GM06990 (cell line): ENCODE measurements at regions not wholly inside any gene's neighbourhood (a gene's known extent, or its start where the extent isn't known, plus 50 kb on each side); places are given as distances from the start of the nearest gene placed in this dataset.

Source experiments
- DNase-seq: peaks from one replicate; pipeline ENCODE4 v3.0.0-alpha.2; 2011; ENCODE audit not compliant: insufficient read length; ENCODE audit errors: extremely low read depth
- H3K27me3 ChIP-seq: replicated peaks from 2 replicates; pipeline ENCODE4 v1.6.0; 2011; ENCODE audit warnings: low read length; ENCODE audit not compliant: control insufficient read depth, insufficient read depth
- H3K36me3 ChIP-seq: 2 replicates; pipeline ENCODE4 v1.5.1; 2011; ENCODE audit warnings: low read length; ENCODE audit not compliant: control insufficient read depth, insufficient read depth
- H3K4me3 ChIP-seq: replicated peaks from 2 replicates; pipeline ENCODE4 v1.5.1; 2011; ENCODE audit warnings: low read depth, mild to moderate bottlenecking, control low read depth, low read length
- CTCF ChIP-seq: IDR thresholded peaks from 2 replicates; pipeline ENCODE4 v1.5.1; 2011; ENCODE audit warnings: low read length, control low read depth, mild to moderate bottlenecking, inconsistent platforms; ENCODE audit not compliant: insufficient read depth, poor library complexity, severe bottlenecking

- Histone ChIP-seq H3K36me3 (no peaks in the 10 kb centered on the region), H3K4me3 (no peak overlapping the region), H3K27me3 (no peaks in the 10 kb centered on the region)
- no peak for DNase-seq
- TF ChIP-seq CTCF: no peak
Observed at GRCh38 chr3:118445036-118445435, 589.6 kb downstream of the IGSF11 start.

GRCh38 chr3:118447339-118447738 is 587.3 kb downstream of the IGSF11 start:
- Histone ChIP-seq H3K36me3 (no peaks in the 10 kb centered on the region), H3K4me3 (no peak overlapping the region), H3K27me3 (no peaks in the 10 kb centered on the region)
- no peak for DNase-seq
- no peak for TF ChIP-seq CTCF

GRCh38 chr3:118466795-118467330 is 567.8 kb downstream of the IGSF11 start:
- Histone ChIP-seq H3K36me3 (no peaks in the 10 kb centered on the region), H3K27me3 (no peaks in the 10 kb centered on the region), H3K4me3 (no peak overlapping the region)
- DNase-seq: no peak
- TF ChIP-seq CTCF: no peak

GRCh38 chr3:118468801-118469200 is 565.8 kb downstream of the IGSF11 start:
- TF ChIP-seq CTCF: no peak
- H3K36me3 ChIP-seq: no peaks in the 10 kb centered on the region
- DNase-seq: no peak
- no peaks in the 10 kb centered on the region for H3K27me3 ChIP-seq
- H3K4me3 ChIP-seq: no peak overlapping the region

- H3K4me3 ChIP-seq: no peak overlapping the region
- H3K36me3 ChIP-seq: no peaks in the 10 kb centered on the region
- no peak for DNase-seq
- TF ChIP-seq CTCF: no peak
- H3K27me3 ChIP-seq: no peaks in the 10 kb centered on the region
Observed at GRCh38 chr3:118472586-118472985, 562.1 kb downstream of the IGSF11 start.

- Histone ChIP-seq H3K4me3 (no peak overlapping the region), H3K36me3 (no peaks in the 10 kb centered on the region), H3K27me3 (no peaks in the 10 kb centered on the region)
- no peak for TF ChIP-seq CTCF
- no peak for DNase-seq
Observed at GRCh38 chr3:118473343-118473742, 561.3 kb downstream of the IGSF11 start.
